H1 (cell line): ENCODE measurements at regions not wholly inside any gene's neighbourhood (a gene's known extent, or its start where the extent isn't known, plus 50 kb on each side); places are given as distances from the start of the nearest gene placed in this dataset.

ENCODE experiments used
- CTCF ChIA-PET: fragments of 300-600 bp; sonication (Branson Sonifier 250); formaldehyde crosslinking; loops from one replicate; lab custom pipeline; 2021; ENCODE audit not compliant: partially characterized antibody; lab: Charles Lee
- POLR2A ChIA-PET: fragments of 300-600 bp; sonication (Branson Sonifier 250); formaldehyde crosslinking; loops from one replicate; lab custom pipeline; 2021; ENCODE audit warnings: inconsistent platforms; ENCODE audit not compliant: partially characterized antibody; lab: Charles Lee
- DNase-seq, 2 experiments: peaks; one replicate each; pipeline versions ENCODE4 v3.0.0 to v3.0.0-alpha.2; 2010 to 2022; ENCODE audit warnings: low spot score in 2 of 2, low read depth in 1 of 2, mixed read lengths in 1 of 2
- FAIRE-seq: peaks from 2 replicates; lab custom pipeline; 2011; peaks lifted over from hg19 to GRCh38; lab: Jason Lieb, UNC
- H2AFZ ChIP-seq: 2 replicates; pipeline ENCODE4 v1.8.1; 2012; ENCODE audit warnings: low read length, inconsistent platforms
- H2AK5ac ChIP-seq: 2 replicates; pipeline ENCODE4 v1.6.1; 2013; ENCODE audit warnings: low read depth, low read length
- H2BK120ac ChIP-seq: replicated peaks from 2 replicates; pipeline ENCODE3; 2013; ENCODE audit warnings: low read depth, low read length, inconsistent platforms
- H2BK12ac ChIP-seq: 2 replicates; pipeline ENCODE4 v1.6.1; 2013; ENCODE audit warnings: low read depth, low read length
- H2BK15ac ChIP-seq: 2 replicates; pipeline ENCODE4 v1.6.1; 2013; ENCODE audit warnings: low read length
- H2BK20ac ChIP-seq: 2 replicates; pipeline ENCODE4 v1.6.1; 2013; ENCODE audit warnings: low read length
- H2BK5ac ChIP-seq: 2 replicates; pipeline ENCODE4 v1.6.1; 2013; ENCODE audit warnings: low read depth, low read length
- H3K14ac ChIP-seq: 2 replicates; pipeline ENCODE4 v1.6.1; 2013; ENCODE audit warnings: inconsistent platforms; ENCODE audit not compliant: insufficient read length
- H3K18ac ChIP-seq: 2 replicates; pipeline ENCODE4 v1.6.1; 2013; ENCODE audit warnings: low read length; ENCODE audit errors: extremely low read depth
- H3K23ac ChIP-seq: 2 replicates; pipeline ENCODE4 v1.6.1; 2013; ENCODE audit warnings: inconsistent platforms; ENCODE audit not compliant: insufficient read length
- H3K23me2 ChIP-seq: 2 replicates; pipeline ENCODE4 v1.6.1; 2013; ENCODE audit warnings: low read depth, low read length
- H3K27ac ChIP-seq: 2 replicates; pipeline ENCODE4 v1.6.1; 2011; ENCODE audit warnings: low read depth, low read length, inconsistent platforms
- H3K27me3 ChIP-seq, 4 experiments: replicated peaks in 1 of 4; 1 replicate in 1 of 4; 2 replicates in 3 of 4; pipeline versions ENCODE4 v1.6.1 to v1.8.1; 2011 to 2013; ENCODE audit warnings: low read length in 3 of 4, mild to moderate bottlenecking in 3 of 4, inconsistent platforms in 2 of 4, mixed read lengths in 2 of 4, moderate library complexity in 1 of 4; ENCODE audit not compliant: control insufficient read depth in 3 of 4, insufficient read depth in 3 of 4; ENCODE audit errors: extremely low read depth in 1 of 4
- H3K36me3 ChIP-seq, 4 experiments: 2 replicates each; pipeline versions ENCODE4 v1.6.1 to v1.8.1; 2011 to 2013; ENCODE audit warnings: mild to moderate bottlenecking in 4 of 4, low read length in 3 of 4, moderate library complexity in 2 of 4, control low read depth in 1 of 4, inconsistent platforms in 1 of 4; ENCODE audit not compliant: insufficient read depth in 4 of 4, control insufficient read depth in 2 of 4
- H3K4ac ChIP-seq: replicated peaks from 2 replicates; pipeline ENCODE3; 2013; ENCODE audit warnings: low read length, low read depth, mixed read lengths, inconsistent platforms; ENCODE audit not compliant: insufficient read length
- H3K4me1 ChIP-seq, 4 experiments: replicated peaks in 1 of 4; 1 replicate in 1 of 4; 2 replicates in 3 of 4; pipeline versions ENCODE4 v1.6.1 to v1.8.1; 2011 to 2013; ENCODE audit warnings: low read length in 3 of 4, inconsistent platforms in 2 of 4, mixed read lengths in 1 of 4; ENCODE audit not compliant: insufficient read depth in 4 of 4, control insufficient read depth in 3 of 4
- H3K4me2 ChIP-seq, 2 experiments: 2 replicates each; pipeline versions ENCODE4 v1.6.1 to v1.8.1; 2011 to 2013; ENCODE audit warnings: low read depth in 2 of 2, low read length in 2 of 2, control low read depth in 1 of 2, inconsistent platforms in 1 of 2, mild to moderate bottlenecking in 1 of 2; ENCODE audit not compliant: insufficient read depth in 1 of 2
- H3K4me3 ChIP-seq, 4 experiments: fragments of 200-600, 300-600 bp in 1 of 4; sonication (generic), shearing (Covaris generic), sonication (Bioruptor Twin) in 1 of 4; 2 replicates each; pipeline versions ENCODE4 v1.5.1 to v1.8.1; 2011 to 2016; ENCODE audit warnings: low read length in 4 of 4, low read depth in 3 of 4, control low read depth in 2 of 4, inconsistent platforms in 2 of 4, mild to moderate bottlenecking in 2 of 4, mixed read lengths in 1 of 4, moderate library complexity in 1 of 4; ENCODE audit not compliant: insufficient read depth in 2 of 4; ENCODE audit errors: extremely low read depth in 1 of 4
- H3K56ac ChIP-seq: replicated peaks from 2 replicates; pipeline ENCODE3; 2013; ENCODE audit warnings: low read depth, mild to moderate bottlenecking, mixed read lengths, low read length, inconsistent platforms; ENCODE audit not compliant: insufficient read length
- H3K79me1 ChIP-seq: 2 replicates; pipeline ENCODE4 v1.6.1; 2013; ENCODE audit warnings: low read depth, low read length, control low read depth
- H3K79me2 ChIP-seq, 2 experiments: 2 replicates each; pipeline versions ENCODE4 v1.6.1 to v1.8.1; 2012 to 2013; ENCODE audit warnings: low read length in 2 of 2, mild to moderate bottlenecking in 2 of 2, inconsistent platforms in 1 of 2; ENCODE audit not compliant: insufficient read depth in 2 of 2, control insufficient read depth in 1 of 2
- H3K9ac ChIP-seq, 4 experiments: replicated peaks in 1 of 4; 1 replicate in 1 of 4; 2 replicates in 3 of 4; pipeline versions ENCODE4 v1.6.1 to v1.8.1; 2011 to 2013; ENCODE audit warnings: low read depth in 3 of 4, low read length in 3 of 4, control low read depth in 2 of 4, mild to moderate bottlenecking in 2 of 4, moderate library complexity in 2 of 4, inconsistent platforms in 1 of 4; ENCODE audit errors: extremely low read depth in 1 of 4
- H3K9me3 ChIP-seq, 2 experiments: 2 replicates each; pipeline versions ENCODE4 v1.6.1 to v1.8.1; 2012 to 2013; ENCODE audit warnings: mild to moderate bottlenecking in 2 of 2, moderate library complexity in 2 of 2, control low read depth in 1 of 2, inconsistent platforms in 1 of 2, low read depth in 1 of 2, low read length in 1 of 2, mixed read lengths in 1 of 2; ENCODE audit not compliant: insufficient read depth in 2 of 2
- H4K20me1 ChIP-seq, 2 experiments: replicated peaks in 1 of 2; 2 replicates each; pipeline versions ENCODE3 to v1.8.1; 2011 to 2013; ENCODE audit warnings: inconsistent platforms in 2 of 2, low read length in 2 of 2, mild to moderate bottlenecking in 1 of 2; ENCODE audit not compliant: insufficient read depth in 2 of 2, control insufficient read depth in 1 of 2
- H4K5ac ChIP-seq: 2 replicates; pipeline ENCODE4 v1.6.1; 2013; ENCODE audit warnings: low read length, low read depth, mixed read lengths, inconsistent platforms; ENCODE audit not compliant: insufficient read length
- H4K8ac ChIP-seq: 2 replicates; pipeline ENCODE4 v1.8.0; 2013; ENCODE audit warnings: mild to moderate bottlenecking, moderate library complexity, low read length, inconsistent platforms; ENCODE audit not compliant: insufficient read depth; ENCODE audit errors: extremely low read depth
- H4K91ac ChIP-seq: replicated peaks from 2 replicates; pipeline ENCODE3; 2013; ENCODE audit warnings: low read length, mixed read lengths, inconsistent platforms; ENCODE audit not compliant: insufficient read length
- BCL11A ChIP-seq, 2 experiments: IDR thresholded peaks; one replicate each; pipeline ENCODE4 v1.6.1; 2011; ENCODE audit warnings: low read depth in 2 of 2, low read length in 2 of 2, mild to moderate bottlenecking in 2 of 2
- CEBPB ChIP-seq: IDR thresholded peaks from 2 replicates; pipeline ENCODE4 v1.6.1; 2012; ENCODE audit warnings: low read depth, low read length
- CHD2 ChIP-seq: IDR thresholded peaks from 2 replicates; pipeline ENCODE4 v1.6.1; 2012; ENCODE audit warnings: low read length, improper control_type of control experiment
- CTCF ChIP-seq, 3 experiments: IDR thresholded peaks; 1 replicate in 2 of 3; 2 replicates in 1 of 3; pipeline versions ENCODE4 v1.5.1 to v1.6.1; 2011; ENCODE audit warnings: low read length in 3 of 3, mild to moderate bottlenecking in 3 of 3, inconsistent platforms in 2 of 3, low read depth in 1 of 3, moderate library complexity in 1 of 3; ENCODE audit not compliant: insufficient read depth in 1 of 3; ENCODE audit errors: control extremely low read depth in 1 of 3
- EGR1 ChIP-seq: IDR thresholded peaks from 2 replicates; pipeline ENCODE4 v1.6.1; 2011; ENCODE audit warnings: low read depth, low read length, borderline replicate concordance
- HDAC2 ChIP-seq, 2 experiments: fragments of 300-600 bp in 1 of 2; sonication (generic) in 1 of 2; IDR thresholded peaks; 2 replicates each; pipeline ENCODE4 v1.6.1; 2011 to 2012; ENCODE audit warnings: low read depth in 2 of 2, low read length in 2 of 2, mild to moderate bottlenecking in 2 of 2, moderate library complexity in 2 of 2, borderline replicate concordance in 1 of 2, inconsistent platforms in 1 of 2
- KDM4A ChIP-seq: IDR thresholded peaks from one replicate; pipeline ENCODE4 v1.7.1; 2012; ENCODE audit warnings: low read depth, mild to moderate bottlenecking, moderate library complexity, low read length, inconsistent platforms; ENCODE audit not compliant: severe bottlenecking
- POLR2A ChIP-seq, 2 experiments: IDR thresholded peaks; 1 replicate in 1 of 2; 2 replicates in 1 of 2; pipeline ENCODE4 v1.6.1; 2011; ENCODE audit warnings: low read depth in 2 of 2, low read length in 2 of 2, mild to moderate bottlenecking in 2 of 2; ENCODE audit errors: control extremely low read depth in 1 of 2
- SUZ12 ChIP-seq: fragments of 200-600 bp; sonication (generic); IDR thresholded peaks from 2 replicates; pipeline ENCODE4 v1.6.1; 2012; ENCODE audit warnings: mild to moderate bottlenecking, inconsistent platforms, low read length, moderate library complexity, mixed read lengths
- TBP ChIP-seq: IDR thresholded peaks from 2 replicates; pipeline ENCODE4 v1.6.1; 2011; ENCODE audit warnings: low read depth, low read length, improper control_type of control experiment
- TEAD4 ChIP-seq: IDR thresholded peaks from 2 replicates; pipeline ENCODE4 v1.6.1; 2012; ENCODE audit warnings: low read depth, low read length, inconsistent platforms, mixed read lengths
- USF2 ChIP-seq: IDR thresholded peaks from 2 replicates; pipeline ENCODE4 v1.6.1; 2011; ENCODE audit warnings: low read length, improper control_type of control experiment
- WGBS, 2 experiments: shearing (Covaris generic) in 1 of 2; methylation state at CpG; one replicate each; pipeline versions ENCODE4 v1.1.6 to v1.1.7; 2013 to 2015; ENCODE audit warnings: low lambda C conversion rate in 2 of 2, mixed read lengths in 2 of 2, inconsistent platforms in 1 of 2, low coverage in 1 of 2, missing lambda C conversion rate in 1 of 2; ENCODE audit not compliant: insufficient replicate concordance in 2 of 2, insufficient coverage in 1 of 2, insufficient read length in 1 of 2; ENCODE audit errors: extremely low coverage in 1 of 2, missing lambda C conversion rate in 1 of 2; 5-methylcytosine and 5-hydroxymethylcytosine counted together

- Histone ChIP-seq H2BK12ac (no peak overlapping the region), H3K4me3 (no peak overlapping the region), H3K56ac (no peak overlapping the region), H4K8ac (no peak overlapping the region), H4K5ac (no peak overlapping the region), H4K91ac (no peak overlapping the region), H3K9ac (no peak overlapping the region), H3K18ac (no peak overlapping the region), H2AFZ (no peak overlapping the region), H3K36me3 (no peaks in the 10 kb centered on the region), H3K27ac (no peak overlapping the region), H3K9me3 (no peaks in the 10 kb centered on the region), H3K4ac (no peak overlapping the region), H3K27me3 (no peaks in the 10 kb centered on the region), H2BK5ac (no peak overlapping the region), H2BK20ac (no peak overlapping the region), H3K79me2 (no peaks in the 10 kb centered on the region), H3K14ac (no peak overlapping the region), H3K23ac (no peak overlapping the region), H2BK120ac (no peak overlapping the region), H4K20me1 (no peaks in the 10 kb centered on the region), H3K79me1 (no peaks in the 10 kb centered on the region), H3K23me2 (no peaks in the 10 kb centered on the region), H2BK15ac (no peak overlapping the region), H3K4me1 (no peaks in the 10 kb centered on the region; a peak in 1 of 7 replicates), H3K4me2 (no peak overlapping the region), H2AK5ac (no peak overlapping the region)
- CTCF ChIA-PET = interaction anchor here (0.7 to 1.9 kb wide), 2 partner anchors 9 to 315 kb away, joined by 4 read pairs; no protein-coding TSS in a partner anchor
- WGBS, 2 experiments = 95% methylated on average over 6 of the region's 6 CpGs; no CpG with 5 or more reads in 1 of the 2 experiments
- FAIRE-seq = no peak
- no peak for DNase-seq
- POLR2A ChIA-PET = no interaction called here
- no peak for TF ChIP-seq TEAD4
- TF ChIP-seq USF2 = no peak
- no peak for TF ChIP-seq CTCF (IDR thresholded peaks at IDR 0.05; ENCODE audit: control extremely low read depth in 1 of 3, insufficient read depth in 1 of 3, low read depth in 1 of 3, low read length in 3 of 3)
- TF ChIP-seq SUZ12 = no peak
- TF ChIP-seq TBP = no peak
- no peak for TF ChIP-seq BCL11A (IDR thresholded peaks at IDR 0.05; ENCODE audit: low read depth in 2 of 2, low read length in 2 of 2)
- no peak for TF ChIP-seq CEBPB
- TF ChIP-seq EGR1 = no peak
- TF ChIP-seq POLR2A (IDR thresholded peaks at IDR 0.05; ENCODE audit: control extremely low read depth in 1 of 2, low read depth in 2 of 2, low read length in 2 of 2) = no peak
- no peak for TF ChIP-seq KDM4A
- no peak for TF ChIP-seq HDAC2 (IDR thresholded peaks at IDR 0.05; ENCODE audit: borderline replicate concordance in 1 of 2, low read depth in 2 of 2, low read length in 2 of 2)
- TF ChIP-seq CHD2 = no peak
Observed at GRCh38 chr3:148021381-148021780, 612.2 kb downstream of the ZIC1 start.
